Endodermal cell (in vitro differentiated cells): ENCODE measurements at regions not wholly inside any gene's neighbourhood (a gene's known extent, or its start where the extent isn't known, plus 50 kb on each side); places are given as distances from the start of the nearest gene placed in this dataset.

ENCODE experiments used
- DNase-seq: peaks from one replicate; pipeline ENCODE4 v3.0.0-alpha.2; 2017
- H3K27ac ChIP-seq: 2 replicates; pipeline ENCODE4 v1.5.1; 2013; ENCODE audit warnings: mild to moderate bottlenecking, low read depth, low read length, moderate library complexity
- H3K27me3 ChIP-seq: 2 replicates; pipeline ENCODE4 v1.6.1; 2013; ENCODE audit warnings: mild to moderate bottlenecking, low read length, moderate library complexity; ENCODE audit not compliant: insufficient read depth, control insufficient read depth, poor library complexity, severe bottlenecking
- H3K36me3 ChIP-seq: 2 replicates; pipeline ENCODE4 v1.7.0; 2013; ENCODE audit warnings: mild to moderate bottlenecking, low read length, moderate library complexity; ENCODE audit not compliant: control insufficient read depth, insufficient read depth
- H3K4me1 ChIP-seq: one replicate; pipeline ENCODE4 v1.7.0; 2013; ENCODE audit warnings: low read length; ENCODE audit not compliant: control insufficient read depth, insufficient read depth
- H3K4me3 ChIP-seq: 2 replicates; pipeline ENCODE4 v1.5.1; 2013; ENCODE audit warnings: mild to moderate bottlenecking, low read length, moderate library complexity
- H3K9ac ChIP-seq: 2 replicates; pipeline ENCODE4 v1.6.1; 2013; ENCODE audit warnings: mild to moderate bottlenecking, low read length, moderate library complexity; ENCODE audit not compliant: poor library complexity, severe bottlenecking; ENCODE audit errors: extremely low read depth
- H3K9me3 ChIP-seq: 2 replicates; pipeline ENCODE4 v1.6.1; 2013; ENCODE audit warnings: mild to moderate bottlenecking, low read length, moderate library complexity; ENCODE audit not compliant: control insufficient read depth
- H3K27ac Mint-ChIP-seq: 2 replicates; pipeline ENCODE4 v1.8.0; 2020; ENCODE audit warnings: mixed read lengths
- H3K27me3 Mint-ChIP-seq: 2 replicates; pipeline ENCODE4 v1.8.0; 2021; ENCODE audit warnings: mild to moderate bottlenecking, mixed read lengths; ENCODE audit not compliant: insufficient read depth
- H3K36me3 Mint-ChIP-seq: 2 replicates; pipeline ENCODE4 v1.8.0; 2020; ENCODE audit warnings: low read depth, mixed read lengths
- H3K4me1 Mint-ChIP-seq: 2 replicates; pipeline ENCODE4 v1.8.0; 2020; ENCODE audit warnings: mixed read lengths
- H3K4me3 Mint-ChIP-seq: 2 replicates; pipeline ENCODE4 v1.8.0; 2020; ENCODE audit warnings: mild to moderate bottlenecking, moderate library complexity, mixed read lengths
- H3K9me3 Mint-ChIP-seq: 2 replicates; pipeline ENCODE4 v1.8.0; 2020; ENCODE audit warnings: mild to moderate bottlenecking, mixed read lengths
- whole genome bisulfite sequencing, 2 experiments: methylation state at CpG; one replicate each; pipeline versions ENCODE4 v1.1.5 to v1.1.7; 2013; ENCODE audit warnings: missing lambda C conversion rate in 2 of 2, mixed read lengths in 1 of 2; ENCODE audit not compliant: insufficient coverage in 1 of 2, insufficient read length in 1 of 2; 5-methylcytosine and 5-hydroxymethylcytosine counted together
- TF ChIP-seq, protein P1 (sequence below): fragments of 200-600 bp; sonication (generic); conservative IDR thresholded peaks from 2 replicates; pipeline ENCODE4 v1.5.0; 2021; ENCODE audit warnings: antibody characterized with exemption, mild to moderate bottlenecking

DNA sequence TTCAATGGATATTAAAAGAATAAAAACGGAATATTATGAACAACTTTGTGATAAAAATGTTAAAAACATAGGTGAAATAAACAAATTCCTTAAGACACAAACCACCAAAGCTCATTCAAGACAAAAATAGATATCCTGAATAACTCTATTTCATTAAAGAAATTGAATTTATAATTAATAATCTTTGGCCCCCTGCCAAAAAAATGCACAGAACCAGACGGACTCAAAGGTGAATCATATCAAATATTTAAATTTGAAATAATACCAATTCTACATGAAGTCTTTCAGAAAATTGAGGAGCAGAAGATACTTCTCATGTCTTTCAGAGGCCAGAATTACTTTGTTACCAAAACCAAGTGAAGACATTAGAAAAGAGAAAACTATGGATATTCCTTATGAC lies 128.3 kb upstream of the KLHL29 start:
- Histone ChIP-seq H3K4me3 (no peak overlapping the region), H3K9me3 (no peaks in the 10 kb centered on the region), H3K9ac (no peak overlapping the region), H3K27me3 (no peaks in the 10 kb centered on the region), H3K4me1 (no peaks in the 10 kb centered on the region), H3K27ac (no peak overlapping the region), H3K36me3 (no peaks in the 10 kb centered on the region)
- no peaks in the 10 kb centered on the region for H3K9me3 Mint-ChIP-seq
- H3K36me3 Mint-ChIP-seq, result no peaks in the 10 kb centered on the region
- no peak for DNase-seq
- TF ChIP-seq, protein P1, sequence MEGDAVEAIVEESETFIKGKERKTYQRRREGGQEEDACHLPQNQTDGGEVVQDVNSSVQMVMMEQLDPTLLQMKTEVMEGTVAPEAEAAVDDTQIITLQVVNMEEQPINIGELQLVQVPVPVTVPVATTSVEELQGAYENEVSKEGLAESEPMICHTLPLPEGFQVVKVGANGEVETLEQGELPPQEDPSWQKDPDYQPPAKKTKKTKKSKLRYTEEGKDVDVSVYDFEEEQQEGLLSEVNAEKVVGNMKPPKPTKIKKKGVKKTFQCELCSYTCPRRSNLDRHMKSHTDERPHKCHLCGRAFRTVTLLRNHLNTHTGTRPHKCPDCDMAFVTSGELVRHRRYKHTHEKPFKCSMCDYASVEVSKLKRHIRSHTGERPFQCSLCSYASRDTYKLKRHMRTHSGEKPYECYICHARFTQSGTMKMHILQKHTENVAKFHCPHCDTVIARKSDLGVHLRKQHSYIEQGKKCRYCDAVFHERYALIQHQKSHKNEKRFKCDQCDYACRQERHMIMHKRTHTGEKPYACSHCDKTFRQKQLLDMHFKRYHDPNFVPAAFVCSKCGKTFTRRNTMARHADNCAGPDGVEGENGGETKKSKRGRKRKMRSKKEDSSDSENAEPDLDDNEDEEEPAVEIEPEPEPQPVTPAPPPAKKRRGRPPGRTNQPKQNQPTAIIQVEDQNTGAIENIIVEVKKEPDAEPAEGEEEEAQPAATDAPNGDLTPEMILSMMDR, result no peak
- H3K27ac Mint-ChIP-seq, result no peak overlapping the region
- H3K27me3 Mint-ChIP-seq, result peaks cover 4% of the 10 kb centered on the region
- H3K4me3 Mint-ChIP-seq, result no peak overlapping the region
- no CpG with 5 or more reads among the region's 2 CpGs for WGBS, 2 experiments
- peaks cover 6% of the 10 kb centered on the region for H3K4me1 Mint-ChIP-seq

DNA sequence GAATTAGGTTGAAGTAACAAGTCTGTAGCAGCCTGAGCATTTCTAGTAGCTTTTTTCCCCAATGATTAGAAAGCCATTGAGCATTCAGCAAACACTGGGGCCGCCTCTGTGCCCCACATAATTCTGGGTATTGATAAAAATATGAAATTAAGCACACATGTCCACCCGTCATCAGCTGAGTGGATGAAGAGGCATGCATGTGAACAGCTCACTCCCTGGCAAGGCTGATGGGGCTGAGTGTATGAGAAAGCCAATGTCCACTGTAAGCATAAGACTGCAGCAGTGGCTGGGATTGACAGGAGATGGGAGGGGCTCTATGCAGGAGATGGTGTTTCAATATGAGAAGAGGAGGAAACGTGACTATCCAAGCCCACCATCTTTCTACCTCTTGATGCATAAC lies 124.4 kb upstream of the KLHL29 start:
- no peaks in the 10 kb centered on the region for H3K9me3 Mint-ChIP-seq
- no peak overlapping the region for H3K27ac Mint-ChIP-seq
- Histone ChIP-seq H3K4me3 (no peak overlapping the region), H3K36me3 (no peaks in the 10 kb centered on the region), H3K9me3 (no peaks in the 10 kb centered on the region), H3K27ac (no peak overlapping the region), H3K9ac (no peak overlapping the region), H3K4me1 (no peaks in the 10 kb centered on the region), H3K27me3 (no peaks in the 10 kb centered on the region)
- H3K36me3 Mint-ChIP-seq, result no peaks in the 10 kb centered on the region
- H3K4me1 Mint-ChIP-seq, result no peaks in the 10 kb centered on the region
- DNase-seq, result no peak
- no peak overlapping the region for H3K4me3 Mint-ChIP-seq
- WGBS, 2 experiments, result 91% methylated on average over 2 of the region's 3 CpGs; no CpG with 5 or more reads in 1 of the 2 experiments
- TF ChIP-seq, protein P1, result no peak
- H3K27me3 Mint-ChIP-seq, result peaks cover 4% of the 10 kb centered on the region

GRCh38 chr2:23268467-23269263 lies 116.3 kb upstream of the KLHL29 start:
- Mint-ChIP-seq H3K4me3 (no peak overlapping the region), H3K27me3 (no peaks in the 10 kb centered on the region), H3K4me1 (no peaks in the 10 kb centered on the region), H3K9me3 (no peaks in the 10 kb centered on the region), H3K36me3 (no peaks in the 10 kb centered on the region), H3K27ac (no peak overlapping the region)
- Histone ChIP-seq H3K36me3 (no peaks in the 10 kb centered on the region), H3K4me1 (no peaks in the 10 kb centered on the region), H3K4me3 (no peak overlapping the region), H3K27me3 (no peaks in the 10 kb centered on the region), H3K9me3 (no peaks in the 10 kb centered on the region), H3K27ac (no peak overlapping the region), H3K9ac (no peak overlapping the region)
- TF ChIP-seq, protein P1, result no peak
- WGBS, 2 experiments, result 90 to 92% methylated on average over 1 to 3 of the region's 3 CpGs
- no peak for DNase-seq
